T-cell (primary cell): ENCODE measurements at regions not wholly inside any gene's neighbourhood (a gene's known extent, or its start where the extent isn't known, plus 50 kb on each side); places are given as distances from the start of the nearest gene placed in this dataset.
"Not testable (repeated sequence)": the region's sequence is repeated elsewhere in the genome, so short reads cannot be mapped to it uniquely, and the experiment has no call there.

Experiments
- ATAC-seq, 4 experiments: fragments of 200-7000 bp in 3 of 4; fragments of 150-1000 bp in 1 of 4; cut with Tn5 transposase; replicated peaks in 1 of 4; 1 replicate in 3 of 4; 2 replicates in 1 of 4; pipeline ENCODE4 v1.10.0; 2021; ENCODE audit warnings: moderate library complexity in 3 of 4, mild to moderate bottlenecking in 2 of 4, moderate number of reproducible peaks in 1 of 4
- CTCF ChIA-PET, 2 donors: fragments of 300-600 bp; sonication (Branson Sonifier 250); formaldehyde crosslinking; loops; one replicate each; lab custom pipeline; 2022; ENCODE audit warnings: antibody characterized with exemption in 2 of 2; lab: Charles Lee
- POLR2A ChIA-PET, 2 donors: fragments of 300-600 bp; sonication (Branson Sonifier 250); formaldehyde crosslinking; loops; one replicate each; lab custom pipeline; 2022; ENCODE audit warnings: antibody characterized with exemption in 2 of 2; lab: Charles Lee
- DNase-seq, 35 experiments: peaks; one replicate each; pipeline versions ENCODE4 v3.0.0 to v3.0.0-alpha.2; 2013 to 2023
- H3K27ac ChIP-seq: one replicate; pipeline ENCODE4 v1.5.1; 2013; ENCODE audit warnings: low read length
- H3K27me3 ChIP-seq, 2 experiments: replicated peaks in 1 of 2; 1 replicate in 1 of 2; 2 replicates in 1 of 2; pipeline versions ENCODE4 v1.6.1 to v1.7.0; 2013; ENCODE audit warnings: low read length in 1 of 2, mixed read lengths in 1 of 2; ENCODE audit not compliant: control insufficient read depth in 2 of 2, insufficient read depth in 2 of 2; ENCODE audit errors: extremely low read depth in 1 of 2
- H3K36me3 ChIP-seq, 2 donors: 1 replicate in 1 of 2; 2 replicates in 1 of 2; pipeline versions ENCODE4 v1.6.1 to v1.7.0; 2013; ENCODE audit warnings: low read length in 1 of 2; ENCODE audit not compliant: control insufficient read depth in 2 of 2, insufficient read depth in 1 of 2; ENCODE audit errors: extremely low read depth in 1 of 2
- H3K4me1 ChIP-seq, 2 experiments: 1 replicate in 1 of 2; 2 replicates in 1 of 2; pipeline versions ENCODE4 v1.6.1 to v1.7.0; 2013; ENCODE audit warnings: low read length in 2 of 2, mixed read lengths in 1 of 2; ENCODE audit not compliant: insufficient read depth in 2 of 2, control insufficient read depth in 1 of 2; ENCODE audit errors: extremely low read depth in 1 of 2
- H3K4me3 ChIP-seq, 2 donors: 1 replicate in 1 of 2; 2 replicates in 1 of 2; pipeline versions ENCODE4 v1.5.1 to v1.7.0; 2013; ENCODE audit warnings: mild to moderate bottlenecking in 2 of 2, low read length in 1 of 2, moderate library complexity in 1 of 2; ENCODE audit not compliant: control insufficient read depth in 1 of 2; ENCODE audit errors: extremely low read depth in 1 of 2
- H3K9me3 ChIP-seq: 2 replicates; pipeline ENCODE4 v1.7.0; 2013
- H3K27ac Mint-ChIP-seq, 2 donors: one replicate each; pipeline ENCODE4 v1.8.0; 2020 to 2021; ENCODE audit warnings: mild to moderate bottlenecking in 2 of 2, mixed read lengths in 2 of 2
- H3K27me3 Mint-ChIP-seq, 2 donors: one replicate each; pipeline ENCODE4 v1.8.0; 2021 to 2022; ENCODE audit warnings: mixed read lengths in 2 of 2
- H3K36me3 Mint-ChIP-seq: one replicate; pipeline ENCODE4 v1.8.0; 2021; ENCODE audit warnings: mixed read lengths
- H3K4me1 Mint-ChIP-seq, 3 donors: one replicate each; pipeline ENCODE4 v1.8.0; 2020 to 2022; ENCODE audit warnings: mixed read lengths in 3 of 3, mild to moderate bottlenecking in 1 of 3
- H3K4me3 Mint-ChIP-seq, 3 donors: one replicate each; pipeline ENCODE4 v1.8.0; 2020 to 2022; ENCODE audit warnings: mild to moderate bottlenecking in 3 of 3, mixed read lengths in 3 of 3, moderate library complexity in 3 of 3
- H3K9me3 Mint-ChIP-seq, 3 donors: one replicate each; pipeline ENCODE4 v1.8.0; 2020 to 2022; ENCODE audit warnings: mixed read lengths in 3 of 3
- WGBS: methylation state at CpG from one replicate; pipeline ENCODE4 v1.1.5; 2013; ENCODE audit warnings: missing lambda C conversion rate; ENCODE audit not compliant: insufficient coverage; 5-methylcytosine and 5-hydroxymethylcytosine counted together

DNA sequence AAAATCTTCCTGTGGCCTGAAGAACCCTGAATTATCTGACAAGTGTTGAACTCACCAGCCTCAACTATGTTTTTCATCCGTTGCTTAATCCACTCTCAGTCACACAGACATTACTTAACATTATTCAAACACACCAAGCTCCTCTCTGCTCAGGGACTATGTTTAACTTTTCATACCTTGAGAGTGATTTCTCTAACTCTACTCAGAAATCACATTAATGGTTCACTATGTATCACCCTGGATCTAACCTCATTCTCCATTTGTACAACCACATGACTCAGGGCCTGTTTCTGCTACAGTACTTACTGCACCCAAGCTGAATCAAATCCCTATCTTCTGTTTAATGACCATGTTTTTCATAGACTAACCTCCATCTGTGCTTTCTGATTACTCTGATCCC, 553.7 kb upstream of the PRR20A start:
- H3K4me3 Mint-ChIP-seq, result no peak overlapping the region
- ATAC-seq (no peak), DNase-seq (no peak)
- H3K4me1 Mint-ChIP-seq, result no peaks in the 10 kb centered on the region
- no peaks in the 10 kb centered on the region for H3K36me3 Mint-ChIP-seq
- WGBS, result 43% methylated on average over 1 of the region's 1 CpG
- no peak overlapping the region for H3K4me3 ChIP-seq
- POLR2A ChIA-PET, result no interaction called here
- peaks cover 17 to 26% (median 24%) of the 10 kb centered on the region in 3 donors for H3K9me3 Mint-ChIP-seq
- H3K9me3 ChIP-seq, result no peaks in the 10 kb centered on the region
- H3K4me1 ChIP-seq, result no peaks in the 10 kb centered on the region
- no peak overlapping the region for H3K27ac ChIP-seq
- H3K27ac Mint-ChIP-seq, result no peak overlapping the region
- H3K27me3 ChIP-seq, result no peaks in the 10 kb centered on the region
- H3K36me3 ChIP-seq, result no peaks in the 10 kb centered on the region
- no peaks in the 10 kb centered on the region for H3K27me3 Mint-ChIP-seq
- CTCF ChIA-PET, result no interaction called here

DNA sequence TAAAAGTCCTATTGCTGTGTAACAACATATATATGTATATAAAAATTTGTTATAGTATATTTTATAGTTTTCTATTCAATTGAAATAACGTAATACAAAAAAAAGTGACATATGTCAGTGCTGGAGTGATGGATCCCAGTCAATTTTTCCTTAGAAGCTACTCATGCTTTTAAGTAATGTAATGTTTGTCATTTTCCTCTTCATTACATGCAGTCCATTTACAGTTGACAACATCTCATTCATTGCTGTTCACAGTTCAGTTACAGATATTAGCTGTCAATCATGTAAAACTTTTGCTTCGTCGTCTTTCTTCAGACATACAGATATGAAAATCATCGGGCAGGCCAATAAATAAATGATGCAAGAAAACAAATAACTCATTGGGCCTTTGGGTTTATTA, 525.1 kb upstream of the PRR20A start:
- Mint-ChIP-seq H3K36me3 (no peaks in the 10 kb centered on the region), H3K27me3 (no peaks in the 10 kb centered on the region), H3K4me3 (no peak overlapping the region), H3K9me3 (peaks cover 0 to 15% (median 6%) of the 10 kb centered on the region in 3 donors), H3K4me1 (no peaks in the 10 kb centered on the region), H3K27ac (no peak overlapping the region)
- H3K4me3 ChIP-seq, result no peak overlapping the region
- ChIA-PET POLR2A (no interaction called here), CTCF (no interaction called here)
- no CpG with 5 or more reads among the region's 4 CpGs for WGBS
- H3K4me1 ChIP-seq, result no peaks in the 10 kb centered on the region
- DNase-seq, result no peak
- no peak overlapping the region for H3K27ac ChIP-seq
- H3K27me3 ChIP-seq, result no peaks in the 10 kb centered on the region
- peaks cover 2% of the 10 kb centered on the region for H3K9me3 ChIP-seq
- ATAC-seq, result no peak
- H3K36me3 ChIP-seq, result no peaks in the 10 kb centered on the region

DNA sequence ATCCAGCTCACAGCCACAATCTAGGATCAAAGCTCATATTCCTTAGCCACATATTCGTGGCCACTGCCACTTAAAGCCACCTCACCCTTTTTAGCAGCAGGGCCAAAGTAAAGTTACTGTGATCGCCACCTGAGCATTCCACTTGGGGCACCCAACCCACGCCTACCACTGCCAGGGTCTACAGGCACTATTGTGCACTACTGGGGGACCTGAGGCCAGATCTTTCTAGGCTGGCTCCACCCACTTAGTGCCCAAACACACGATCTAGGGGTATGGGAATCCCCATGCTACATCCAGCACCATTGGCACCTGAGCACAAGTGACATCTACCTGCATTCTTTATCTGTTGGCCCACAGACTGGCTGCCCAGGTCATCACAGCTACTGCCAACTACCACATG, 517.9 kb upstream of the PRR20A start:
- Mint-ChIP-seq H3K36me3 (no peaks in the 10 kb centered on the region), H3K27me3 (no peaks in the 10 kb centered on the region), H3K4me3 (no peak overlapping the region), H3K9me3 (peaks cover 0 to 33% (median 18%) of the 10 kb centered on the region in 3 donors), H3K4me1 (no peaks in the 10 kb centered on the region), H3K27ac (no peak overlapping the region)
- ChIA-PET POLR2A (no interaction called here), CTCF (no interaction called here)
- Histone ChIP-seq H3K9me3 (peaks cover 2% of the 10 kb centered on the region), H3K27ac (no peak overlapping the region), H3K4me3 (no peak overlapping the region), H3K36me3 (no peaks in the 10 kb centered on the region), H3K27me3 (no peaks in the 10 kb centered on the region), H3K4me1 (no peaks in the 10 kb centered on the region)
- ATAC-seq, result no peak
- DNase-seq, result no peak
- 72% methylated on average over 4 of the region's 4 CpGs for WGBS

DNA sequence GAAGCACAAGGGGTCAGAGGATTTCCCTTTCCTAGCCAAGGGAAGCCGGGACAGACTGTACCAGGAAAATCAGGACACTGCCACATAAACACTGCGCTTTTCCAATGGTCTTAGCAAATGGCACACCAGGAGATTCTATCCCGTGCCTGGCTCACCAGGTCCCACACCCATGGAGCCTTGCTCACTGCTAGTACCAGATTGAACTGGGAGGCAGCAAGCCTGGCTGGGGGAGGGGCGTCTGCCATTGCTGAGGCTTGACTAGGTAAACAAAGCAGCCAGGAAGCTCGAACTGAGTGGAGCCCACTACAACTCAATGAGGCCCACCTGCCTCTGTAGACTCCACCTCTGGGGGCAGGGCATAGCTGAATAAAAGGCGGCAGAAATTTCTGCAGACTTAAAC, 511.8 kb upstream of the PRR20A start:
- peaks cover 28 to 55% (median 29%) of the 10 kb centered on the region in 3 donors for H3K9me3 Mint-ChIP-seq
- H3K27me3 Mint-ChIP-seq, H3K36me3 ChIP-seq, H3K4me1 ChIP-seq, H3K36me3 Mint-ChIP-seq, H3K27ac Mint-ChIP-seq, POLR2A ChIA-PET, ATAC-seq, H3K4me3 ChIP-seq, CTCF ChIA-PET, H3K9me3 ChIP-seq, DNase-seq, H3K27ac ChIP-seq, H3K4me3 Mint-ChIP-seq, H3K27me3 ChIP-seq, H3K4me1 Mint-ChIP-seq: not testable (repeated sequence)
- 86% methylated on average over 5 of the region's 6 CpGs for WGBS

DNA sequence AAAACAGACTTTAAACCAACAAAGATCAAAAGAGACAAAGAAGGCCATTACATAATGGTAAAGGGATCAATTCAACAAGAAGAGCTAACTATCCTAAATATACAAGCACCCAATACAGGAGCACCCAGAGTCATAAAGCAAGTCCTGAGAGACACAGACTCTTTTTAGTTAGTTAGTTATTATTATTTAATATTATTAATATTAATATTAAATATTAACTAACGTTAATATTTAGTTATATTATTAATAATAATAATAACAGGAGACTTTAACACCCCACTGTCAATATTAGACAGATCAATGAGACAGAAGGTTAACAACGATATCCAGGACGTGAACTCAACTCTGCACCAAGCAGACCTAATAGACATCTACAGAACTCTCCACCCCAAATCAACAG, 509.7 kb upstream of the PRR20A start:
- H3K4me1 ChIP-seq, H3K36me3 ChIP-seq, H3K9me3 ChIP-seq, H3K36me3 Mint-ChIP-seq, H3K4me3 ChIP-seq, POLR2A ChIA-PET, H3K27ac ChIP-seq, H3K27me3 Mint-ChIP-seq, ATAC-seq, CTCF ChIA-PET, H3K4me1 Mint-ChIP-seq, H3K27ac Mint-ChIP-seq, DNase-seq, H3K27me3 ChIP-seq, H3K4me3 Mint-ChIP-seq: not testable (repeated sequence)
- peaks cover 28 to 43% (median 31%) of the 10 kb centered on the region in 3 donors for H3K9me3 Mint-ChIP-seq
- WGBS, result 100% methylated on average over 1 of the region's 3 CpGs

DNA sequence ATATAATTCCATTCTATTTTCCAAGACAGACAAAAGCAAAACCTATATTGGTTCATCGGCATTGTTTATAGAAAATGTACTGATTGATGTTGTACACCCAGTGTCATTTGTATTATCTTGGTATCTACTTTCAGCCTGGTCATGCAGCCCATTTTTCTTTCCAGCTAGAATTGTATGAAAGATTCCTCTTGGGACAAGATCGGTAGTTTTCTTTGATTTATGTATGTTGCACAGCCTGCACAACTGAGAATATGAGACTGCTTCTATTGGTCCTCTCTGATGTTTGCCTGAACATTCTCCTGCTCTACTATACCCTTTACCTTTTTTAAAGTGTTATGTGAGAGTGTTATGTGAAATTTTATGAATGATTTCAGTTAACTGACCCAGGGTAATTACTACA, 487.7 kb upstream of the PRR20A start:
- H3K27ac Mint-ChIP-seq, result no peak overlapping the region
- H3K4me1 Mint-ChIP-seq, result no peaks in the 10 kb centered on the region
- CTCF ChIA-PET, result no interaction called here
- H3K4me3 ChIP-seq, result no peak overlapping the region
- no peaks in the 10 kb centered on the region for H3K36me3 ChIP-seq
- POLR2A ChIA-PET, result no interaction called here
- peaks cover 4 to 24% (median 19%) of the 10 kb centered on the region in 3 donors for H3K9me3 Mint-ChIP-seq
- no peaks in the 10 kb centered on the region for H3K36me3 Mint-ChIP-seq
- no CpG with 5 or more reads among the region's 2 CpGs for WGBS
- no peak overlapping the region for H3K27ac ChIP-seq
- no peaks in the 10 kb centered on the region for H3K27me3 ChIP-seq
- DNase-seq (no peak), ATAC-seq (no peak)
- H3K4me3 Mint-ChIP-seq, result no peak overlapping the region
- H3K4me1 ChIP-seq, result no peaks in the 10 kb centered on the region
- H3K9me3 ChIP-seq, result no peaks in the 10 kb centered on the region
- no peaks in the 10 kb centered on the region for H3K27me3 Mint-ChIP-seq

DNA sequence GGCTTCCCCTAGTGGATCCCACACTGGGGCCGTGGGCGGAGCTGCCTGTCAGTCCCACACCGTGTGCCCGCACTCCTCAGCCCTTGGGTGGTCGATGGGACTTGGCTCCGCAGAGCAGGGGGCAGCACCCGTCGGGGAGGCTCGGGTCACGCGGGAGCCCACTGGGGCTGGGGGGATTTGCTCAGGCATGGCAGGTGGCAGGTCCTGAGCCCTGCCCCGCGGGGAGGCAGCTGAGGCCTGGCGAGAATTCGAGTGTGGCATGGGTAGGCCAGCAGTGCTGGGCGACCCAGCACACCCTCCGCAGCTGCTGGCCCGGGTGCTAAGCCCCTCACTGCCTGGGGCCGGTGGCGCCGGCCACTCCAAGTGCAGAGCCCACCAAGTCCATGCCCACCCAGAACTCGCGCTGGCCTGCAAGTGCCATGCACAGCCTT, 481.7 kb upstream of the PRR20A start:
- WGBS, result 93% methylated on average over 18 of the region's 23 CpGs

More for the DNA sequence above, 481.7 kb upstream of the PRR20A start:
- Mint-ChIP-seq H3K9me3 (peaks cover 8 to 23% (median 11%) of the 10 kb centered on the region in 3 donors), H3K27me3 (no peaks in the 10 kb centered on the region), H3K4me3 (no peak overlapping the region), H3K4me1 (no peaks in the 10 kb centered on the region), H3K36me3 (no peaks in the 10 kb centered on the region), H3K27ac (no peak overlapping the region)
- H3K27ac ChIP-seq, result no peak overlapping the region
- H3K9me3 ChIP-seq, result no peaks in the 10 kb centered on the region
- no peak for ATAC-seq
- POLR2A ChIA-PET, result interaction anchor here in 1 of 2 donors (0.6 kb wide), 1 partner anchor 20 kb away, joined by 3 read pairs; no protein-coding TSS in a partner anchor
- no peak overlapping the region for H3K4me3 ChIP-seq
- no peaks in the 10 kb centered on the region for H3K36me3 ChIP-seq
- DNase-seq, result peak in 1 of 35 experiments; percentile 0
- CTCF ChIA-PET, result interaction anchor here in 1 of 2 donors (0.7 kb wide), 1 partner anchor 838 kb away, joined by 3 read pairs; no protein-coding TSS in a partner anchor
- no peaks in the 10 kb centered on the region for H3K27me3 ChIP-seq
- H3K4me1 ChIP-seq, result no peaks in the 10 kb centered on the region
